Neuronal stem cell (in vitro differentiated cells): ENCODE measurements at regions not wholly inside any gene's neighbourhood (a gene's known extent, or its start where the extent isn't known, plus 50 kb on each side); places are given as distances from the start of the nearest gene placed in this dataset.

Experiments
- DNase-seq: peaks from one replicate; pipeline ENCODE4 v3.0.0-alpha.2; 2013; ENCODE audit warnings: low spot score
- H2AFZ ChIP-seq: one replicate; pipeline ENCODE4 v1.6.1; 2013; ENCODE audit warnings: mild to moderate bottlenecking, low read length, inconsistent platforms
- H2AK5ac ChIP-seq: 2 replicates; pipeline ENCODE4 v1.6.1; 2013; ENCODE audit warnings: low read depth, mild to moderate bottlenecking, inconsistent platforms, low read length, moderate library complexity, mixed read lengths
- H2BK120ac ChIP-seq: 2 replicates; pipeline ENCODE4 v1.6.1; 2013; ENCODE audit warnings: low read depth, mild to moderate bottlenecking, inconsistent platforms, low read length, moderate library complexity, mixed read lengths
- H2BK12ac ChIP-seq: one replicate; pipeline ENCODE4 v1.6.1; 2013; ENCODE audit warnings: low read length, inconsistent platforms
- H2BK15ac ChIP-seq: 2 replicates; pipeline ENCODE4 v1.6.1; 2013; ENCODE audit warnings: mild to moderate bottlenecking, low read length, inconsistent platforms, mixed read lengths
- H2BK5ac ChIP-seq: one replicate; pipeline ENCODE4 v1.6.1; 2013; ENCODE audit warnings: inconsistent platforms, mild to moderate bottlenecking, low read length, moderate library complexity
- H3K14ac ChIP-seq: one replicate; pipeline ENCODE4 v1.6.1; 2013; ENCODE audit warnings: low read length, inconsistent platforms
- H3K18ac ChIP-seq: 2 replicates; pipeline ENCODE4 v1.6.1; 2013; ENCODE audit warnings: low read length, inconsistent platforms
- H3K23ac ChIP-seq: 2 replicates; pipeline ENCODE4 v1.6.1; 2013; ENCODE audit warnings: low read depth, mild to moderate bottlenecking, mixed read lengths, low read length, inconsistent platforms; ENCODE audit not compliant: poor library complexity
- H3K27ac ChIP-seq: replicated peaks from 3 replicates; pipeline ENCODE4 v1.5.1; 2013; ENCODE audit warnings: low read length, inconsistent platforms
- H3K27me3 ChIP-seq, 3 experiments: 2 replicates each; pipeline ENCODE4 v1.6.1; 2013; ENCODE audit warnings: low read length in 3 of 3, mild to moderate bottlenecking in 2 of 3, inconsistent platforms in 1 of 3, low read depth in 1 of 3, mixed read lengths in 1 of 3, moderate library complexity in 1 of 3; ENCODE audit not compliant: control insufficient read depth in 3 of 3, insufficient read depth in 3 of 3
- H3K36me3 ChIP-seq, 2 donors: replicated peaks in 1 of 2; 2 replicates each; pipeline ENCODE4 v1.6.1; 2013; ENCODE audit warnings: low read length in 2 of 2; ENCODE audit not compliant: control insufficient read depth in 2 of 2, insufficient read depth in 2 of 2
- H3K4ac ChIP-seq: 2 replicates; pipeline ENCODE4 v1.6.1; 2013; ENCODE audit warnings: inconsistent platforms, mild to moderate bottlenecking, low read length, moderate library complexity
- H3K4me1 ChIP-seq, 2 donors: 1 replicate in 1 of 2; 2 replicates in 1 of 2; pipeline ENCODE4 v1.6.1; 2013; ENCODE audit warnings: low read length in 2 of 2, low read depth in 1 of 2; ENCODE audit not compliant: control insufficient read depth in 2 of 2, insufficient read depth in 1 of 2
- H3K4me2 ChIP-seq: one replicate; pipeline ENCODE4 v1.6.1; 2013; ENCODE audit warnings: mild to moderate bottlenecking, low read length, inconsistent platforms; ENCODE audit not compliant: insufficient read depth, poor library complexity, severe bottlenecking
- H3K4me3 ChIP-seq, 2 donors: 2 replicates each; pipeline ENCODE4 v1.5.1; 2013; ENCODE audit warnings: low read length in 2 of 2, mild to moderate bottlenecking in 2 of 2, inconsistent platforms in 1 of 2, moderate library complexity in 1 of 2
- H3K79me1 ChIP-seq: one replicate; pipeline ENCODE4 v1.6.1; 2013; ENCODE audit warnings: low read depth, mild to moderate bottlenecking, inconsistent platforms, low read length, moderate library complexity
- H3K9ac ChIP-seq: one replicate; pipeline ENCODE4 v1.6.1; 2013; ENCODE audit warnings: mild to moderate bottlenecking, low read depth, low read length, inconsistent platforms; ENCODE audit not compliant: poor library complexity
- H3K9me3 ChIP-seq, 2 donors: replicated peaks in 1 of 2; 2 replicates each; pipeline versions ENCODE3 to v1.6.1; 2013; ENCODE audit warnings: low read length in 2 of 2, mild to moderate bottlenecking in 2 of 2, inconsistent platforms in 1 of 2, low read depth in 1 of 2, mixed read lengths in 1 of 2, moderate library complexity in 1 of 2; ENCODE audit not compliant: control insufficient read depth in 2 of 2, insufficient read depth in 1 of 2
- H4K8ac ChIP-seq: one replicate; pipeline ENCODE4 v1.6.1; 2013; ENCODE audit warnings: low read depth, mild to moderate bottlenecking, inconsistent platforms, low read length, moderate library complexity
- H4K91ac ChIP-seq: one replicate; pipeline ENCODE4 v1.6.1; 2013; ENCODE audit warnings: low read length, low read depth, mild to moderate bottlenecking, inconsistent platforms; ENCODE audit not compliant: poor library complexity
- WGBS, 2 donors: extraction: QIAGEN DNeasy Blood & Tissue Kit; methylation state at CpG; one replicate each; pipeline ENCODE4 v1.1.7; 2013; ENCODE audit warnings: missing lambda C conversion rate in 2 of 2, mixed read lengths in 1 of 2; ENCODE audit not compliant: insufficient read length in 2 of 2, insufficient replicate concordance in 1 of 2; ENCODE audit errors: extremely low coverage in 2 of 2; 5-methylcytosine and 5-hydroxymethylcytosine counted together

- Histone ChIP-seq H3K4ac (no peak overlapping the region), H2BK15ac (no peak overlapping the region), H2BK120ac (no peak overlapping the region), H3K9ac (no peak overlapping the region), H3K14ac (no peak overlapping the region), H4K8ac (no peak overlapping the region), H3K23ac (no peak overlapping the region), H4K91ac (no peak overlapping the region), H3K4me2 (no peak overlapping the region), H2AFZ (peak overlapping the region; percentile 26), H3K4me3 (no peak overlapping the region), H3K79me1 (peaks cover 2% of the 10 kb centered on the region), H2BK12ac (no peak overlapping the region), H3K36me3 (no peaks in the 10 kb centered on the region), H3K18ac (no peak overlapping the region), H2BK5ac (no peak overlapping the region), H2AK5ac (no peak overlapping the region), H3K27me3 (no peaks in the 10 kb centered on the region), H3K9me3 (no peaks in the 10 kb centered on the region), H3K27ac (no peak overlapping the region), H3K4me1 (peaks cover 2 to 14% of the 10 kb centered on the region in 2 donors)
- no peak for DNase-seq
- no CpG with 5 or more reads among the region's 8 CpGs for WGBS, 2 donors
Measured at GRCh38 chr5:2012885-2013284, 130.2 kb upstream of the IRX4 start.

DNA sequence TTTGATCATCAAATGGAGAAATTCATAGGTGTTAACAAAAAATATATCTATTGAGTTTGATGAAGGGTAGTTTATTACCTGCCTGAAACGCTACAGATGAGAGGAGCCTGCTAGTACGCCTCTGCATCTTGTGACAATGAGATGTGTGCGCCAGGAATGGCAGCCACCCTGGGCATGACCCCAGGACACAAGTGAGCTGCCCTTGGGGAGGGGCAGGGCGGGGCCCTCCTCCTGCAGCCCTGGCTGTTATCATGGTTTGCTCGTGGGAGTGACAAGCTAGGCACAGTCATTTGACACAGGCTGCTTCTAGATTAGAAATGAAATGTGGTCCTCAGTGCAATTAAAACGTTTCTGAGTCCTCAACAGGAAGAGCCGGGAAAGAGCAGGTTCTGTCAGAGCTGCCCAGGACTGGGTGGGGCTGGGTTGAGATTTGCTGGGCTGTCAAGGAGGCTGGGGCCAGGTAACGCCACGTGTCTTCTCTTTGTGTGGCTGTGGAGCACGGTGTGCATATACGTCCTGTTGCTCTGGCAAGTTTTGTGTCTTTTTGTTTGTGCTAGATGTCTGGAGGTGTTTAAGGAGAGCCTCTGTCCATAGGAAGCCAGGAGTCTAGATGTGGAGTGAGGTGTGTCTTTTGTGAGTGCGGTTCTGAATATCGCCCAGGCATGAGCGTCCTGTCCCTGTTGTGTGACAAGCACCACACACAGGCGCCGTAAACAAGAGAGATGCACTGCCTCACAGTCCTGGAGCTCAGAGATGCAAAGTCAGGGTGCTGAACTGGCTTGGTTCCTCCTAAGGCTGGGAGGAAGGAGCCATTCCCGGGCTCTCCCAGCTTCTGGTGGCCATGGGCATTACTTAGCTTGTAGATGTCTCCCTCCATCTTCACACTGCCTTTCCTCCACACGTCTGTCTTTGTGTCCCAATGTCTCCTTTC lies 129.0 kb upstream of the IRX4 start:
- Histone ChIP-seq H3K4me1 (peaks cover 2 to 14% of the 10 kb centered on the region in 2 donors), H3K9me3 (no peaks in the 10 kb centered on the region), H2BK15ac (peak overlapping the region; percentile 43), H2BK120ac (no peak overlapping the region), H3K4ac (no peak overlapping the region), H3K14ac (peak overlapping the region; percentile 82), H2BK12ac (no peak overlapping the region), H4K91ac (no peak overlapping the region), H3K36me3 (no peaks in the 10 kb centered on the region), H3K27me3 (no peaks in the 10 kb centered on the region), H3K4me2 (no peak overlapping the region), H3K9ac (peak overlapping the region; percentile 63), H3K79me1 (peaks cover 2% of the 10 kb centered on the region), H2AFZ (no peak overlapping the region), H4K8ac (no peak overlapping the region), H3K18ac (peak overlapping the region; percentile 64), H2AK5ac (peak overlapping the region; percentile 70), H3K4me3 (no peak overlapping the region), H3K23ac (no peak overlapping the region), H3K27ac (no peak overlapping the region), H2BK5ac (no peak overlapping the region)
- DNase-seq, result no peak
- no CpG with 5 or more reads among the region's 18 CpGs for WGBS, 2 donors

GRCh38 chr5:2010940-2011339 lies 128.2 kb upstream of the IRX4 start:
- DNase-seq, result no peak
- no peak overlapping the region for H2BK5ac ChIP-seq
- no peak overlapping the region for H4K8ac ChIP-seq
- H2BK12ac ChIP-seq, result no peak overlapping the region
- no peak overlapping the region for H2BK120ac ChIP-seq
- H3K9ac ChIP-seq, result peak overlapping the region; percentile 30
- H3K79me1 ChIP-seq, result peaks cover 2% of the 10 kb centered on the region
- H3K4me1 ChIP-seq, result peaks cover 2 to 14% of the 10 kb centered on the region in 2 donors
- H3K18ac ChIP-seq, result no peak overlapping the region
- no peak overlapping the region for H3K23ac ChIP-seq
- H3K36me3 ChIP-seq, result no peaks in the 10 kb centered on the region
- no CpG with 5 or more reads among the region's 3 CpGs for WGBS, 2 donors
- no peak overlapping the region for H3K4ac ChIP-seq
- H3K4me2 ChIP-seq, result no peak overlapping the region
- H3K14ac ChIP-seq, result no peak overlapping the region
- H2BK15ac ChIP-seq, result no peak overlapping the region
- H3K4me3 ChIP-seq, result no peak overlapping the region
- H3K9me3 ChIP-seq, result no peaks in the 10 kb centered on the region
- no peaks in the 10 kb centered on the region for H3K27me3 ChIP-seq
- no peak overlapping the region for H2AFZ ChIP-seq
- H3K27ac ChIP-seq, result no peak overlapping the region
- no peak overlapping the region for H2AK5ac ChIP-seq
- H4K91ac ChIP-seq, result no peak overlapping the region

DNA sequence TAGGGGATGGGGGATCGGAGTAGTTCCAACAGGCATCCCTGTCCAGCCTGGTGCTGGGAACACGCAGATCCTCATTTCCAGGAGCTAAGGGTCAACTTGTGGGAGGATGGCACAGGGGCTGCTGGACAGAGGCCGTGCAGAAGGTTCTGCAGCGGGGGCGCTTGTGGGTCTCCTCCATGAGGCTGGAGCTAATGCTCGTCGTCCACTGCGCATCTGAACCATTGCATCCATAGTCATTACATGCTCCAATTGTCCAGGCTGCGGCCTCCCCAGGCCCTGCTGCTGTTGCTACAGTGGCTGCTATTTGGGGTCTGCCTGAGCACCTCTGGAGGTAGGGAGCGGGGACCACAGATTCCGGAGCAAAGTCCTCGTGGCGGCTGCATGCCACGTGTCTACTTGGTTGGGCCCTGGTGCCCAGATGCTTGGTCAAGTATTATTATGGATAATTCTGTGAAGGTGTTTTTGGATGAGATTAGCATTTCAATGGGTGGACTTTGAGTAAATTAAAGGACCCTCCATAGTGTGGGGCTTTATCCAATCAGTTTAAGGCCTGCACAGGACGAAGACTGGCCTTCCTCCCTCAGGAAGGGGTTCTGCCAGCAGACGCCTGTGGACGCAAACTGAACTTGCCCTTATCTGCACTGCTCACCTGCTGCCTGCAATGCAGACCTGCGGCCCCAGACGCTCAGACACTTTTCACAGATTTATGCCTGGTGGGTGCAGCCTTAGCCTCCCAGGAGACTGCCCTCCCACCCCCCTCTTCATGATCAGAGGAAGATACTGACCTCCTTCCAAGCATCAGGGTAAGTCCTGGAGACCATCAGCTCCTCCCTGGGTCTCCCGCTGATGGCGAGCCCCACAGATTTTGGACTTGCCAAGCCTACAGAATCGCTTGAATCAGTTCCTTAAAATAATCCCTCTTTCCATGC lies 127.5 kb upstream of the IRX4 start:
- WGBS, 2 donors, result no CpG with 5 or more reads among the region's 22 CpGs
- H3K36me3 ChIP-seq, result no peaks in the 10 kb centered on the region
- no peak overlapping the region for H2BK15ac ChIP-seq
- no peak overlapping the region for H4K8ac ChIP-seq
- H3K9ac ChIP-seq, result no peak overlapping the region
- H2BK120ac ChIP-seq, result no peak overlapping the region
- H2AK5ac ChIP-seq, result no peak overlapping the region
- H3K4ac ChIP-seq, result no peak overlapping the region
- H3K4me3 ChIP-seq, result no peak overlapping the region
- no peak overlapping the region for H2BK12ac ChIP-seq
- peaks cover 2 to 14% of the 10 kb centered on the region in 2 donors for H3K4me1 ChIP-seq
- H2BK5ac ChIP-seq, result no peak overlapping the region
- H3K27me3 ChIP-seq, result no peaks in the 10 kb centered on the region
- no peak overlapping the region for H3K18ac ChIP-seq
- H3K27ac ChIP-seq, result no peak overlapping the region
- H2AFZ ChIP-seq, result no peak overlapping the region
- peaks cover 2% of the 10 kb centered on the region for H3K79me1 ChIP-seq
- peak overlapping the region; percentile 20 for H3K23ac ChIP-seq
- H4K91ac ChIP-seq, result no peak overlapping the region
- H3K14ac ChIP-seq, result peak overlapping the region; percentile 21
- H3K4me2 ChIP-seq, result no peak overlapping the region
- DNase-seq, result no peak
- H3K9me3 ChIP-seq, result no peaks in the 10 kb centered on the region
